ENCODE measurements at regions not wholly inside any gene's neighbourhood (a gene's known extent, or its start where the extent isn't known, plus 50 kb on each side); places are given as distances from the start of the nearest gene placed in this dataset.
"Not testable (repeated sequence)": the region's sequence is repeated elsewhere in the genome, so short reads cannot be mapped to it uniquely, and the experiment has no call there.

GRCh38 chr11:133638921-133639320 is 106.6 kb upstream of the OPCML start:
- DNase-seq (ENCODE audit: low spot score), result no peak

GRCh38 chr11:133636711-133637355 is 104.5 kb upstream of the OPCML start:
- DNase-seq (ENCODE audit: low spot score), result no peak

GRCh38 chr11:133635244-133635739 is 103.0 kb upstream of the OPCML start:
- DNase-seq (ENCODE audit: low spot score), result no peak

- not testable (repeated sequence) for DNase-seq (ENCODE audit: low spot score)
Observed at GRCh38 chr11:133628371-133628770, 96.1 kb upstream of the OPCML start.

GRCh38 chr11:133621611-133622010 is 89.3 kb upstream of the OPCML start:
- DNase-seq (ENCODE audit: low spot score), result no peak

GRCh38 chr11:133619973-133620372 is 87.7 kb upstream of the OPCML start:
- DNase-seq (ENCODE audit: low spot score), result no peak

- no peak for DNase-seq (ENCODE audit: low spot score)
Observed at GRCh38 chr11:133619397-133619796, 87.1 kb upstream of the OPCML start.

- no peak for DNase-seq (ENCODE audit: low spot score)
Observed at GRCh38 chr11:133618544-133618943, 86.2 kb upstream of the OPCML start.

GRCh38 chr11:133608496-133608895 is 76.2 kb upstream of the OPCML start:
- no peak for DNase-seq (ENCODE audit: low spot score)

GRCh38 chr11:133606124-133606523 is 73.8 kb upstream of the OPCML start:
- DNase-seq (ENCODE audit: low spot score), result no peak

- DNase-seq (ENCODE audit: low spot score), result no peak
Observed at GRCh38 chr11:133605482-133605881, 73.2 kb upstream of the OPCML start.

- no peak for DNase-seq (ENCODE audit: low spot score)
Observed at GRCh38 chr11:133601641-133602040, 69.3 kb upstream of the OPCML start.

- DNase-seq (ENCODE audit: low spot score), result no peak
Observed at GRCh38 chr11:133600786-133601185, 68.5 kb upstream of the OPCML start.

- DNase-seq (ENCODE audit: low spot score), result no peak
Observed at GRCh38 chr11:133600306-133600705, 68.0 kb upstream of the OPCML start.

GRCh38 chr11:133598906-133599305 is 66.6 kb upstream of the OPCML start:
- DNase-seq (ENCODE audit: low spot score), result no peak

- no peak for DNase-seq (ENCODE audit: low spot score)
Observed at GRCh38 chr11:133597236-133597635, 64.9 kb upstream of the OPCML start.

GRCh38 chr11:133595998-133596590 is 63.8 kb upstream of the OPCML start:
- no peak for DNase-seq (ENCODE audit: low spot score)

- DNase-seq (ENCODE audit: low spot score), result no peak
Observed at GRCh38 chr11:133593036-133593435, 60.7 kb upstream of the OPCML start.

- DNase-seq (ENCODE audit: low spot score), result no peak
Observed at GRCh38 chr11:133586903-133587517, 54.7 kb upstream of the OPCML start.

GRCh38 chr11:133582750-133583149 is 50.4 kb upstream of the OPCML start:
- DNase-seq (ENCODE audit: low spot score), result no peak

- no peak for DNase-seq (ENCODE audit: low spot score)
Observed at GRCh38 chr11:133582326-133582725, 50.0 kb upstream of the OPCML start.

Measured in GM03348 (cell line).